B cell (primary cell): ENCODE measurements at regions not wholly inside any gene's neighbourhood (a gene's known extent, or its start where the extent isn't known, plus 50 kb on each side); places are given as distances from the start of the nearest gene placed in this dataset.

Experiments
- ATAC-seq: fragments of 200-7000 bp; cut with Tn5 transposase; one replicate; pipeline ENCODE4 v1.10.0; 2021; ENCODE audit warnings: low read depth, mild to moderate bottlenecking, moderate number of reproducible peaks, moderate library complexity
- CTCF ChIA-PET: fragments of 350-600 bp; sonication (Branson Sonifier 250); formaldehyde crosslinking; loops from one replicate; lab custom pipeline; 2021; ENCODE audit warnings: antibody characterized with exemption, inconsistent platforms; lab: Charles Lee
- POLR2A ChIA-PET: fragments of 350-600 bp; sonication (Branson Sonifier 250); formaldehyde crosslinking; loops from one replicate; lab custom pipeline; 2021; ENCODE audit warnings: antibody characterized with exemption; lab: Charles Lee
- DNase-seq: peaks from one replicate; pipeline ENCODE4 v3.0.0; 2013
- H2AFZ ChIP-seq: 2 replicates; pipeline ENCODE4 v1.6.1; 2012; ENCODE audit warnings: mild to moderate bottlenecking, low read depth, low read length; ENCODE audit not compliant: insufficient read depth, poor library complexity, severe bottlenecking
- H3K27ac ChIP-seq, 2 donors: 1 replicate in 1 of 2; 2 replicates in 1 of 2; pipeline ENCODE4 v1.5.1; 2012 to 2013; ENCODE audit warnings: low read length in 2 of 2, mild to moderate bottlenecking in 2 of 2, moderate library complexity in 1 of 2
- H3K27me3 ChIP-seq, 4 experiments: fragments of 200-600 bp in 1 of 4; sonication (generic) in 1 of 4; replicated peaks in 1 of 4; 1 replicate in 2 of 4; 2 replicates in 2 of 4; pipeline versions ENCODE4 v1.6.1 to v1.7.0; 2013 to 2016; ENCODE audit warnings: low read length in 3 of 4, mild to moderate bottlenecking in 2 of 4, mixed read lengths in 1 of 4, moderate library complexity in 1 of 4; ENCODE audit not compliant: insufficient read depth in 4 of 4, control insufficient read depth in 3 of 4; ENCODE audit errors: control extremely low read depth in 1 of 4
- H3K36me3 ChIP-seq, 2 experiments: replicated peaks in 1 of 2; 1 replicate in 1 of 2; 2 replicates in 1 of 2; pipeline versions ENCODE4 v1.6.1 to v1.7.1; 2013; ENCODE audit warnings: low read length in 1 of 2; ENCODE audit not compliant: insufficient read depth in 2 of 2, control insufficient read depth in 1 of 2; ENCODE audit errors: control extremely low read depth in 1 of 2, extremely low read depth in 1 of 2
- H3K4me1 ChIP-seq, 2 donors: fragments of 200-600 bp in 1 of 2; sonication (generic) in 1 of 2; 1 replicate in 1 of 2; 2 replicates in 1 of 2; pipeline versions ENCODE4 v1.5.1 to v1.6.1; 2013 to 2017; ENCODE audit warnings: low read length in 2 of 2; ENCODE audit not compliant: control insufficient read depth in 2 of 2, insufficient read depth in 2 of 2
- H3K4me2 ChIP-seq: replicated peaks from 2 replicates; pipeline ENCODE3; 2012; ENCODE audit warnings: mild to moderate bottlenecking, low read depth, low read length; ENCODE audit not compliant: poor library complexity, severe bottlenecking
- H3K4me3 ChIP-seq, 5 experiments: fragments of 200-600 bp in 1 of 5; sonication (generic) in 1 of 5; 1 replicate in 3 of 5; 2 replicates in 2 of 5; pipeline versions ENCODE4 v1.5.1 to v1.7.0; 2011 to 2016; ENCODE audit warnings: low read length in 4 of 5, mild to moderate bottlenecking in 4 of 5, low read depth in 2 of 5, control low read depth in 1 of 5, moderate library complexity in 1 of 5; ENCODE audit not compliant: insufficient read depth in 1 of 5; ENCODE audit errors: control extremely low read depth in 1 of 5, extremely low read depth in 1 of 5
- H3K79me2 ChIP-seq: fragments of 200-600 bp; sonication (generic); one replicate; pipeline ENCODE4 v1.6.0; 2016; ENCODE audit warnings: low read length; ENCODE audit not compliant: control insufficient read depth, insufficient read depth
- H3K9ac ChIP-seq: fragments of 200-600 bp; sonication (generic); 2 replicates; pipeline ENCODE4 v1.6.1; 2017; ENCODE audit warnings: mild to moderate bottlenecking, low read length, moderate library complexity
- H3K9me3 ChIP-seq, 3 donors: one replicate each; pipeline versions ENCODE4 v1.6.1 to v1.7.1; 2013; ENCODE audit warnings: low read length in 2 of 3; ENCODE audit not compliant: control insufficient read depth in 2 of 3, insufficient read depth in 1 of 3; ENCODE audit errors: control extremely low read depth in 1 of 3
- H4K20me1 ChIP-seq: 2 replicates; pipeline ENCODE4 v1.6.0; 2012; ENCODE audit warnings: mild to moderate bottlenecking, low read length; ENCODE audit not compliant: insufficient read depth, control insufficient read depth, poor library complexity, severe bottlenecking
- H3K27ac Mint-ChIP-seq: one replicate; pipeline ENCODE4 v1.8.0; 2021; ENCODE audit warnings: mixed read lengths
- H3K27me3 Mint-ChIP-seq: one replicate; pipeline ENCODE4 v1.8.0; 2021; ENCODE audit warnings: mixed read lengths
- H3K4me1 Mint-ChIP-seq: one replicate; pipeline ENCODE4 v1.8.0; 2021; ENCODE audit warnings: mixed read lengths
- H3K4me3 Mint-ChIP-seq: one replicate; pipeline ENCODE4 v1.8.0; 2021; ENCODE audit warnings: mixed read lengths
- H3K9me3 Mint-ChIP-seq: one replicate; pipeline ENCODE4 v1.8.0; 2022; ENCODE audit warnings: mixed read lengths; ENCODE audit not compliant: insufficient read depth
- CTCF ChIP-seq: fragments of 200-600 bp; IDR thresholded peaks from one replicate; pipeline ENCODE4 v1.8.0; 2022; ENCODE audit warnings: antibody characterized with exemption, mild to moderate bottlenecking
- EZH2 ChIP-seq: IDR thresholded peaks from 2 replicates; pipeline ENCODE4 v1.6.1; 2012; ENCODE audit warnings: borderline replicate concordance, low read depth, mild to moderate bottlenecking, moderate library complexity, low read length; ENCODE audit not compliant: insufficient read depth, poor library complexity, severe bottlenecking
- WGBS: methylation state at CpG from one replicate; pipeline ENCODE4 v1.1.5; 2013; ENCODE audit warnings: missing lambda C conversion rate; ENCODE audit not compliant: insufficient coverage; 5-methylcytosine and 5-hydroxymethylcytosine counted together
- intact Hi-C: fragments of 100-400 bp; cut with micrococcal nuclease; formaldehyde crosslinking; loops from one replicate; pipeline ENCODE4 v1.10.0; 2022

GRCh38 chr14:94989946-94990345 is 167.4 kb downstream of the DICER1 start:
- H3K4me1 ChIP-seq = no peaks in the 10 kb centered on the region
- H3K4me2 ChIP-seq = no peak overlapping the region
- ChIA-PET POLR2A (no interaction called here), CTCF (no interaction called here)
- Mint-ChIP-seq H3K27ac (no peak overlapping the region), H3K4me1 (no peaks in the 10 kb centered on the region), H3K27me3 (peaks cover 28% of the 10 kb centered on the region), H3K9me3 (peaks cover 5% of the 10 kb centered on the region), H3K4me3 (no peak overlapping the region)
- 92% methylated on average over 2 of the region's 3 CpGs for WGBS
- H3K27ac ChIP-seq = no peak overlapping the region
- intact Hi-C loops = no loop called here
- no peak for ATAC-seq
- H3K4me3 ChIP-seq = no peak overlapping the region
- H2AFZ ChIP-seq = no peak overlapping the region
- no peaks in the 10 kb centered on the region for H3K36me3 ChIP-seq
- no peaks in the 10 kb centered on the region for H3K79me2 ChIP-seq
- TF ChIP-seq CTCF = no peak
- TF ChIP-seq EZH2 = no peak
- H3K27me3 ChIP-seq = peaks cover 0 to 4% (median 1%) of the 10 kb centered on the region in 4 experiments
- H3K9me3 ChIP-seq = peaks cover 1 to 4% (median 4%) of the 10 kb centered on the region in 3 donors
- DNase-seq = no peak
- no peaks in the 10 kb centered on the region for H4K20me1 ChIP-seq
- H3K9ac ChIP-seq = no peak overlapping the region

- H4K20me1 ChIP-seq = no peaks in the 10 kb centered on the region
- H3K4me1 Mint-ChIP-seq = no peaks in the 10 kb centered on the region
- H3K9ac ChIP-seq = no peak overlapping the region
- no peak for ATAC-seq
- peaks cover 27% of the 10 kb centered on the region for H3K27me3 Mint-ChIP-seq
- H3K4me1 ChIP-seq = no peaks in the 10 kb centered on the region
- ChIA-PET POLR2A (no interaction called here), CTCF (no interaction called here)
- no peak overlapping the region for H3K4me2 ChIP-seq
- no peaks in the 10 kb centered on the region for H3K79me2 ChIP-seq
- H3K27ac ChIP-seq = no peak overlapping the region
- no peak overlapping the region for H3K4me3 ChIP-seq
- H3K4me3 Mint-ChIP-seq = no peak overlapping the region
- intact Hi-C loops = no loop called here
- peaks cover 5% of the 10 kb centered on the region for H3K9me3 Mint-ChIP-seq
- no peak overlapping the region for H2AFZ ChIP-seq
- 75% methylated on average over 2 of the region's 4 CpGs for WGBS
- H3K9me3 ChIP-seq = peaks cover 1 to 4% (median 4%) of the 10 kb centered on the region in 3 donors
- H3K36me3 ChIP-seq = no peaks in the 10 kb centered on the region
- TF ChIP-seq CTCF (no peak), EZH2 (no peak)
- no peak overlapping the region for H3K27ac Mint-ChIP-seq
- no peak for DNase-seq
- peaks cover 0 to 3% (median 0%) of the 10 kb centered on the region in 4 experiments for H3K27me3 ChIP-seq
These were observed 167.9 kb downstream of the DICER1 start for GRCh38 chr14:94989417-94989816.
